Lower leg skin (tissue), 3 donors: ENCODE measurements at regions not wholly inside any gene's neighbourhood (a gene's known extent, or its start where the extent isn't known, plus 50 kb on each side); places are given as distances from the start of the nearest gene placed in this dataset.

ENCODE experiments used
- CTCF ChIP-seq, 3 donors: fragments of 450-650 bp; IDR thresholded peaks; one replicate each; pipeline ENCODE4 v1.5.1; 2016; ENCODE audit warnings: antibody characterized with exemption in 3 of 3, mild to moderate bottlenecking in 3 of 3, moderate library complexity in 2 of 3
- POLR2A ChIP-seq, 2 donors: fragments of 450-650 bp; IDR thresholded peaks; one replicate each; pipeline ENCODE4 v1.6.1; 2016 to 2017; ENCODE audit warnings: antibody characterized with exemption in 2 of 2, mild to moderate bottlenecking in 1 of 2, moderate library complexity in 1 of 2

- TF ChIP-seq CTCF (IDR thresholded peaks at IDR 0.05), result no peak
- no peak for TF ChIP-seq POLR2A (IDR thresholded peaks at IDR 0.05)
These were observed 592.1 kb upstream of the GBE1 start for GRCh38 chr3:82353306-82354171.
